Fibroblast of skin of left quadriceps (primary cell): ENCODE measurements at regions not wholly inside any gene's neighbourhood (a gene's known extent, or its start where the extent isn't known, plus 50 kb on each side); places are given as distances from the start of the nearest gene placed in this dataset.

Source experiments
- DNase-seq, 2 experiments: peaks; one replicate each; pipeline ENCODE4 v3.0.0-alpha.2; 2013; ENCODE audit warnings: low read depth in 2 of 2

GRCh38 chr7:1286946-1287645 lies 54.4 kb downstream of the UNCX start:
- DNase-seq, result no peak

DNA sequence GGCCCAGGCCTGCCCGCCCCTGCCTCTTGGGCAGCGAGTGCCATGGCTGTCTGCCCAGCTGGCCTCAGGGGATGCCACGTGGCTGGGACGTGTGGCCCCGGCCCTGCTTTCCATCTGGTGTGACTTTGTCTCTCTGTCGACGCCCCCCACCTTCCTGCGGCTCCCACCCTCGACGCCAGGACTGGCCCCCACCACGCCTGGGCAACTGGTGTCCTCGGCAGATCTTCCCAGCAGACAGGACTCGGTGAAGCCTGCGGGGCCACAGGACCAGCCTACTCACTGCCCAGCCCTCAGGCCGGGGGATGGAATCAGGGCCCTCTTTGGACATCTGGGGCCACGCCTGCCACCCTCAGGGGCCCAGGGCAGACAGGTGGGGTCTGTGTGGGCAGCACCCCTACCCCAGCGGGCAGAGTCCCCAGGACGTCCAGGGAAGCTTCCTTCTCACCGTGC lies 55.1 kb downstream of the UNCX start:
- no peak for DNase-seq

- no peak for DNase-seq
Observed at GRCh38 chr7:1288390-1288995, 55.8 kb downstream of the UNCX start.

GRCh38 chr7:1288996-1289551 lies 56.4 kb downstream of the UNCX start:
- no peak for DNase-seq

GRCh38 chr7:1289666-1290025 lies 57.0 kb downstream of the UNCX start:
- no peak for DNase-seq

- no peak for DNase-seq
Observed at GRCh38 chr7:1290026-1290678, 57.5 kb downstream of the UNCX start.

DNA sequence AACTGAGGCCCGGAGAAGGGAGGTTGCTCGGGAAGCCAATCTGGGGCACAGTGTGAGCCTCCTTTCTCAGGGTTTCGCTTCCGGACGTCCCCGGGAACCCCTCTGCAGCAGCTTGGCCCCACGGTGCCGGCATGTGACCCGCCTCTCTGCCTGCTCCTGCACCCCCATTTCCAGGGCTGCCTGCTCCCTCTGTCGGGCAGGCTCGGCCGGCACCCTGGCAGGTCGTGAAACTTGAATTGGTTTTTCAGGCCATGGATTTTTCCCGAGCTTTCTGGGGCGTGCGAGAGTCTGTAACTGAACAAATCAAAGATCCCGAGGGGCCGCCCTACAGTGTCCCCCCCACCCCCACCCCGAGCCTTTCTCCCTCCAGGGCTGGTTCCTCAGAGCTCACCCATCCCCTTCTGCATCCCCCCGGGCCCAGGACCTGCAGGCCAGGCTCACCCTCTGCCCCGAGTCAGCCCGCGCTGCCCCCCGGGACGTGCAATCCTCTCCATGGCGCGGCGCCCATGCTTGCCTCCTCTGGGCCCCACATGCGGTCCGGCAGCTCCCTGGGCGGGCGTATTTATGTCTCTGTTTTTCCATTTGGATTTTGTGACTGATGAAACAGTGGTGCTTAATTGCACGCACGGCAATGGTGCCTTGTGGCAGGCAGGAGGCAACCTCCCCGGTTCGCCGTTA lies 58.1 kb downstream of the UNCX start:
- DNase-seq, result peak; percentile 17 to 24

GRCh38 chr7:1291357-1291689 lies 58.7 kb downstream of the UNCX start:
- no peak for DNase-seq

- no peak for DNase-seq
Observed at GRCh38 chr7:1291845-1292765, 59.4 kb downstream of the UNCX start.

DNA sequence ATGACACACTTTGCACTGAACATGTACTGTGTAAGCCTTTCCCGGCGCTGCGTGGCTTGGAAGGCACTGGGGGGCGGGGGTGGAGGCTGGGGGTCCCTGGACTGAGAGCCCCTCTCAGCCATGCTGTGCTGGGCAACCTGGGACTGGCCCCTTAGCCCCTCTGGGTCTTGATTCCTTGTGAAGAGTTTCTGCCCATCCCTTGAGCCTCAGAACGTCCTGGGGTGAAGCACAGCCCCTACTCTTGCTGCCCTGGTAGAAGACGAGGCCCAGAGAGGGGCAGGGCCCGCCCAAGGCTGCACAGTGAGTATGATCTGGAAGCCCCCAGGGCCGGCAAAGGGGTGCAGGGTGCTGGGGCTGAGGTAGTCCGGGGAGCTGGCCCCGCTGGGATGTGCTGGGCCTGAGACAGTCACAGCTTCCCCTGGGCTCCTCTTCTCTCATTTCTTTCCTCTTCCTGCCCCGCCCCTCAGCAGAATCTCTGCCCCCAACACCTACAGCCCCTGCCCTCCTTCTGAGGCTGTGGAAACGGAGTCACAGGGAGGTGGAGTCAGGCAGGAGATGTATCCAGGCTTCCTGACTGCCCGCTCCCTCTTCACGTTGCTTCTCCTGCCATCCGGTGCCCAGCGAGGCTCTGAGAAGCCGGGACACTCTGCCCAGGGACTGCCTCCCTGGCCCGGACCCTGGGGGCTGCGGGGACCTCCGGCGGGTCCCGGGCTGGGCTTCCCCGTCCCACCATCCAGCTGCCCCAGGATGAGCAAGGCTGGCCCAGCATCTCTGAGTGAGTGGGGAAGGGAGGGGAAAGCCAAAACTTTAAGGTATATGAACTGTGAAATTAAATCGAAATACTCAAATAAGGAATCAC lies 60.5 kb downstream of the UNCX start:
- DNase-seq, result no peak

DNA sequence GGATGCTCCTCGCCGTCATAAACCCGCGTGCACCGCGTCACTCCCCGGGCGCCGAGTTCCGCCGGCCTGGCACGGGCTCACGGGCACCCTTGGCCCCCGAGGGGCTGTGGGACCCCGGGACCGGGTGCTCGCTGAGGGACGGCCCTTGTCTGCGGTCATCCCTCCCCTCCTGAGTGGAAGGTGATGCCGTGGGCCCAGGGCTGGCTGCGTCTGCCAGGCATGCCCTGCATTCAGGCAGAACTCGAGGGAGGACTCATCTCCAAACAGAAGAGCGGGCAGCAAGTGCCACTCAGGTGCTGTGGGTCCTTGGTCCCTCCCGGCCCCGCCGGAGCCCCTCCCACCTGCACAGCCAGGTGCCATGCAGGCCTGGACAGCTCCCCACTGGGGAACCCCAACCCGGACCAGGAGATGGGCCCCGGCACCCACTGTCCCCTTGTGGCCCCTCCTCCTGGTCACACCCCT lies 61.3 kb downstream of the UNCX start:
- DNase-seq, result no peak

- no peak for DNase-seq
Observed at GRCh38 chr7:1295776-1296355, 63.2 kb downstream of the UNCX start.

DNA sequence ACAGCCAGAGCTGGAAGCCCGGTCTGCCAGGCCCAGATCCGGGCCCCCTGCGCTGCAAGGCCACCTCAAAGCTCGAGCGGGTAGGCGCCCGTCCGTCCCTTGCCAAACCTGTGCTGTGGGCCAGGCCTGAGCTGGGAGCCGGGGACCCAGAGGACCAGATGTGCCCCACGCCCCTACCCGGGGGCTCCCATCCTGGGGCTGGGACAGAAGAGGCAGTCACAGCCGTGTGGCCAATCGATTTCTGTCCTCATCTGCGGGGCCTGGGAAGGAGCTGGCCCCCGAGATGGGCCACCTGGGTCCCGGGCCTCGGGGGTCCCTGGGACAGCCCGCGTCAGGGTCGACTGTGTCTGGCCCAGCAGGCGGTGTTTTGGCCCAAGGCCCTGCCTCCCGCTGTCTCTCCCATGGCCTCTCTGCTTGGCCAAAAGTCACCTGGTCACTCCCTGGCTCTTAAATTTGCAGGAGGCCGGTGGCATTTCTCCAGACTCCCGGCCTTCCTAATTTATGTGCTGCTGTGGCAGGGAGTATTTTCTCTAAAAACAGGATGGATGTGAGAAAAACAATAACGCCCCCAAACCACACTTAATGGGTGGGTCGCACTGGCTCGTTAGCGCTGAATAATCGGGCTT lies 63.8 kb downstream of the UNCX start:
- no peak for DNase-seq

DNA sequence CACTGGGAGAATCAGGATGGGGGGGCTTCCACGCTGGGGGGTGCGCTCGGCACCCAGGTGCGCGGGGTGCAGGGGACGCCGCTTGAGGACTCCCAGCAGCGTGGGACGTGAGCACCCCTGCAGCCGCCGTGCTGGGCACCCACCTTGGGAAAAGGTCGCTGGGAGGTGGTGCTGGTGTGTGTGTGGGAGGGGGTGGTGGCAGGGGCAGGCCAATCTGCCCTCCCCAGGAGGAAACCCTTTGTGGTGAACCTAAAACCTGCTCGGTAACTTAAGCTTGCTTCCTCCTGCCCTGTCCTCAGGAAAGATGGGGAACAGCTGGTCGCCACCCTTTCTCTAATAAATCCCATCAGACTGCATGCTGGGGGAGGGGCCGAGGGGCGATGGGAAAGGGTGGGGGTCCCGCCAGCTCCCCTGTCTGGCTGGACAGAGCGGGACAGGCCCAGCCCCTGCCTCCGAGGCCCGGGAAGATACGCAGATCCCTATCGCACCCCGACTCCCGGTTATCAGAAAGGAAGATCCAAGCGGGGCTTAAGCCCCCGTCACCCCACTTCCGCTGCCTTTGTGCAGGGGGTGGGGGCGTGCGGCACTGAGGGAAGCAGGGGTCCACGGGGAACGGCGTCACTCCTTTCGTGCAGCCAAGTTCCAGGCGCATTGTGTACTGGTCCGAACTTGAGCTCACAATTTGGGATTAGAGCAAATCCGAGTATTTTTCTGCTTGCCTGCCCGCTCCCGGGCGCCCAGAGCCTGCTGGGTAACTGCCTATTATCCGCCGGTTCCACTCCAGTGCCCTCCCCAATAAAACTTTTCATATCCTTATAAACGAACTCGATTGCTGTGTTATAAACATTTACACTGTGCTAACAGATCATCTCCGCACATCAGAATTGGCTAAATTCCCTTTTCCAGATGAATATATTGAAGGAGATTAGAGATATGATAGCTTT lies 64.6 kb downstream of the UNCX start:
- DNase-seq, result no peak

- DNase-seq, result no peak
Observed at GRCh38 chr7:1298051-1298930, 65.6 kb downstream of the UNCX start.

- DNase-seq, result no peak
Observed at GRCh38 chr7:1298931-1299885, 66.5 kb downstream of the UNCX start.
